NB4 (cell line): ENCODE measurements at regions not wholly inside any gene's neighbourhood (a gene's known extent, or its start where the extent isn't known, plus 50 kb on each side); places are given as distances from the start of the nearest gene placed in this dataset.

ENCODE experiments used
- DNase-seq: peaks from one replicate; pipeline ENCODE4 v3.0.0; 2010; ENCODE audit warnings: low read depth
- H3K4me3 ChIP-seq: one replicate; pipeline ENCODE4 v1.5.1; 2011; ENCODE audit warnings: mild to moderate bottlenecking, low read depth, low read length, moderate library complexity
- CTCF ChIP-seq: IDR thresholded peaks from one replicate; pipeline ENCODE4 v1.5.1; 2012; ENCODE audit warnings: low read depth, low read length
- MAX ChIP-seq: IDR thresholded peaks from 2 replicates; pipeline ENCODE4 v1.6.1; 2011; ENCODE audit warnings: low read depth, low read length
- MYC ChIP-seq: IDR thresholded peaks from 2 replicates; pipeline ENCODE4 v1.6.1; 2011; ENCODE audit warnings: low read depth, low read length
- POLR2A ChIP-seq: IDR thresholded peaks from 2 replicates; pipeline ENCODE4 v1.6.1; 2011; ENCODE audit warnings: mild to moderate bottlenecking; ENCODE audit not compliant: insufficient read length; ENCODE audit errors: extremely low read depth

- TF ChIP-seq MYC (no peak), POLR2A (no peak), MAX (no peak)
- no peak for DNase-seq
- no peak overlapping the region for H3K4me3 ChIP-seq
These were observed 317.0 kb upstream of the RRP15 start for GRCh38 chr1:217968085-217968484.

- no peak overlapping the region for H3K4me3 ChIP-seq
- no peak for DNase-seq
- TF ChIP-seq MYC (no peak), CTCF (no peak), POLR2A (no peak), MAX (no peak)
These were observed 315.7 kb upstream of the RRP15 start for GRCh38 chr1:217969428-217969827.

GRCh38 chr1:217977943-217978342, 307.1 kb upstream of the RRP15 start:
- no peak for DNase-seq
- TF ChIP-seq MAX (no peak), MYC (no peak), CTCF (no peak), POLR2A (no peak)
- no peak overlapping the region for H3K4me3 ChIP-seq

- no peak for DNase-seq
These were observed 303.7 kb upstream of the RRP15 start for GRCh38 chr1:217981430-217981829.

GRCh38 chr1:217982331-217983050, 302.6 kb upstream of the RRP15 start:
- H3K4me3 ChIP-seq: no peak overlapping the region
- TF ChIP-seq MYC (no peak), POLR2A (no peak), CTCF (no peak), MAX (no peak)
- no peak for DNase-seq

More at GRCh38 chr1:217981430-217981829, 303.7 kb upstream of the RRP15 start:
- TF ChIP-seq MAX: no peak
- no peak for TF ChIP-seq POLR2A
- no peak for TF ChIP-seq MYC
- TF ChIP-seq CTCF: no peak
- H3K4me3 ChIP-seq: no peak overlapping the region

- no peak for DNase-seq
- no peak overlapping the region for H3K4me3 ChIP-seq
- TF ChIP-seq CTCF (no peak), MAX (no peak), POLR2A (no peak), MYC (no peak)
These were observed 302.1 kb upstream of the RRP15 start for GRCh38 chr1:217983051-217983375.
